HCT116 (cell line): ENCODE measurements at regions not wholly inside any gene's neighbourhood (a gene's known extent, or its start where the extent isn't known, plus 50 kb on each side); places are given as distances from the start of the nearest gene placed in this dataset.

ENCODE experiments used
- ATAC-seq: fragments of 200-7000 bp; cut with Tn5 transposase; 2 replicates; pipeline ENCODE4 v1.9.1; 2020; ENCODE audit warnings: mild to moderate bottlenecking, moderate library complexity
- BruUV-seq: library from RNA; stranded (reverse); fragments of 400-500 nt; replicated peaks from 2 replicates; lab custom pipeline; 2021; lab: Mats Ljungman, UMichigan
- CTCF ChIA-PET: fragments of 300-600 bp; sonication (Branson Sonifier 250); formaldehyde crosslinking; loops from one replicate; lab custom pipeline; 2021; ENCODE audit warnings: antibody characterized with exemption; lab: Charles Lee
- POLR2A ChIA-PET: fragments of 300-600, 350-600 bp; sonication (Branson Sonifier 250); formaldehyde crosslinking; loops from one replicate; lab custom pipeline; 2021; ENCODE audit warnings: antibody characterized with exemption; lab: Charles Lee
- RAD21 ChIA-PET, 2 experiments: fragments of 300-600 bp; sonication (Branson Sonifier 250); formaldehyde crosslinking; loops; one replicate each; lab custom pipeline; 2023; ENCODE audit warnings: low total read pairs in 2 of 2; ENCODE audit not compliant: uncharacterized antibody in 2 of 2, unreplicated experiment in 2 of 2, low non-redundant PET in 1 of 2; lab: Charles Lee
- DNase-seq: peaks from one replicate; pipeline ENCODE4 v3.0.0-alpha.2; 2010; ENCODE audit warnings: low read depth, low spot score
- H2AFZ ChIP-seq: fragments of 200-600 bp; shearing (Covaris generic), sonication (generic); 2 replicates; pipeline ENCODE4 v1.6.1; 2017; ENCODE audit warnings: low read depth, mixed run types, mixed read lengths, antibody characterized with exemption, low read length; ENCODE audit not compliant: poor library complexity, severe bottlenecking
- H3K27ac ChIP-seq: 2 replicates; pipeline ENCODE4 v1.5.1; 2012; ENCODE audit warnings: low read depth, low read length
- H3K27me3 ChIP-seq: fragments of 200-600 bp; sonication (generic); 2 replicates; pipeline ENCODE4 v1.6.1; 2016; ENCODE audit warnings: mixed run types, low read length, mixed read lengths; ENCODE audit not compliant: insufficient read depth
- H3K36me3 ChIP-seq, 2 experiments: fragments of 200-500 bp in 1 of 2; fragments of 200-600 bp in 1 of 2; sonication (Bioruptor generic) in 1 of 2; sonication (generic) in 1 of 2; 2 replicates each; pipeline versions ENCODE4 v1.5.1 to v1.6.1; 2014 to 2016; ENCODE audit warnings: low read length in 2 of 2, inconsistent platforms in 1 of 2, mixed read lengths in 1 of 2, mixed run types in 1 of 2; ENCODE audit not compliant: insufficient read depth in 2 of 2, control insufficient read depth in 1 of 2
- H3K4me1 ChIP-seq, 2 experiments: fragments of 200-600 bp in 1 of 2; sonication (generic) in 1 of 2; 2 replicates each; pipeline versions ENCODE4 v1.5.1 to v1.6.1; 2012 to 2017; ENCODE audit warnings: low read length in 2 of 2, inconsistent platforms in 1 of 2, mild to moderate bottlenecking in 1 of 2, mixed read lengths in 1 of 2, mixed run types in 1 of 2, moderate library complexity in 1 of 2; ENCODE audit not compliant: insufficient read depth in 2 of 2, control insufficient read depth in 1 of 2
- H3K4me2 ChIP-seq: fragments of 200-600 bp; sonication (generic); 2 replicates; pipeline ENCODE4 v1.6.1; 2017; ENCODE audit warnings: mixed run types, low read length, mixed read lengths
- H3K4me3 ChIP-seq, 2 experiments: fragments of 200-600 bp in 1 of 2; sonication (generic) in 1 of 2; replicated peaks in 1 of 2; 2 replicates each; pipeline ENCODE4 v1.5.1; 2011 to 2016; ENCODE audit warnings: low read length in 2 of 2, control low read depth in 1 of 2, low read depth in 1 of 2, mild to moderate bottlenecking in 1 of 2, mixed read lengths in 1 of 2, mixed run types in 1 of 2
- H3K79me2 ChIP-seq: fragments of 200-600 bp; sonication (generic); 2 replicates; pipeline ENCODE4 v1.6.1; 2017; ENCODE audit warnings: mild to moderate bottlenecking, mixed run types, low read length, moderate library complexity, mixed read lengths; ENCODE audit not compliant: insufficient read depth
- H3K9ac ChIP-seq: fragments of 200-600 bp; sonication (generic); 2 replicates; pipeline ENCODE4 v1.6.1; 2016; ENCODE audit warnings: low read length, mixed read lengths
- H3K9me2 ChIP-seq: fragments of 200-600 bp; sonication (generic), shearing (Covaris generic); 2 replicates; pipeline ENCODE4 v1.6.1; 2017; ENCODE audit warnings: mixed run types, mild to moderate bottlenecking, moderate library complexity; ENCODE audit not compliant: insufficient read depth
- H3K9me3 ChIP-seq, 2 experiments: fragments of 200-500 bp in 1 of 2; fragments of 200-600 bp in 1 of 2; sonication (Bioruptor generic) in 1 of 2; sonication (generic) in 1 of 2; 2 replicates each; pipeline ENCODE4 v1.6.1; 2014 to 2017; ENCODE audit warnings: low read length in 2 of 2, mixed read lengths in 2 of 2, inconsistent platforms in 1 of 2, low read depth in 1 of 2, mild to moderate bottlenecking in 1 of 2, mixed run types in 1 of 2, moderate library complexity in 1 of 2; ENCODE audit not compliant: control insufficient read depth in 1 of 2, insufficient read depth in 1 of 2
- H4K20me1 ChIP-seq: fragments of 200-600 bp; sonication (generic), shearing (Covaris generic); 2 replicates; pipeline ENCODE4 v1.6.1; 2017; ENCODE audit warnings: mixed run types, mild to moderate bottlenecking, moderate library complexity; ENCODE audit not compliant: insufficient read depth
- ATF3 ChIP-seq: IDR thresholded peaks from 2 replicates; pipeline ENCODE4 v1.6.1; 2012
- CEBPB ChIP-seq: IDR thresholded peaks from 2 replicates; pipeline ENCODE4 v1.6.1; 2012; ENCODE audit warnings: low read depth
- ELF1 ChIP-seq: IDR thresholded peaks from 2 replicates; pipeline ENCODE4 v1.6.1; 2012; ENCODE audit warnings: low read depth, borderline replicate concordance
- EZH2phosphoT487 ChIP-seq: fragments of 200-600 bp; IDR thresholded peaks from 2 replicates; pipeline ENCODE4 v1.6.1; 2018; ENCODE audit warnings: antibody characterized with exemption, borderline replicate concordance
- JUND ChIP-seq: IDR thresholded peaks from 2 replicates; pipeline ENCODE4 v1.6.1; 2012
- MAX ChIP-seq: IDR thresholded peaks from 2 replicates; pipeline ENCODE4 v1.6.1; 2012
- RAD21 ChIP-seq: IDR thresholded peaks from 2 replicates; pipeline ENCODE4 v1.6.1; 2012; ENCODE audit warnings: low read depth, mild to moderate bottlenecking
- TCF7L2 ChIP-seq: IDR thresholded peaks from 2 replicates; pipeline ENCODE4 v1.7.0; 2011; ENCODE audit warnings: borderline replicate concordance, inconsistent platforms; ENCODE audit not compliant: insufficient read depth, insufficient read length; ENCODE audit errors: extremely low read depth
- YY1 ChIP-seq: IDR thresholded peaks from 2 replicates; pipeline ENCODE4 v1.6.1; 2011; ENCODE audit warnings: low read length, low read depth, moderate library complexity, mild to moderate bottlenecking; ENCODE audit not compliant: insufficient replicate concordance; ENCODE audit errors: extremely low read depth
- ZFX ChIP-seq: fragments of 450-650 bp; IDR thresholded peaks from 2 replicates; pipeline ENCODE4 v1.6.1; 2017
- intact Hi-C: fragments of 100-400 bp; cut with micrococcal nuclease; formaldehyde crosslinking; loops from 2 replicates; pipeline ENCODE4 v1.10.0; 2022
- TF ChIP-seq, protein P1 (sequence below): IDR thresholded peaks from 2 replicates; pipeline ENCODE4 v1.6.1; 2011; ENCODE audit warnings: mild to moderate bottlenecking, low read length, moderate library complexity; ENCODE audit not compliant: insufficient replicate concordance; ENCODE audit errors: extremely low read depth

DNA sequence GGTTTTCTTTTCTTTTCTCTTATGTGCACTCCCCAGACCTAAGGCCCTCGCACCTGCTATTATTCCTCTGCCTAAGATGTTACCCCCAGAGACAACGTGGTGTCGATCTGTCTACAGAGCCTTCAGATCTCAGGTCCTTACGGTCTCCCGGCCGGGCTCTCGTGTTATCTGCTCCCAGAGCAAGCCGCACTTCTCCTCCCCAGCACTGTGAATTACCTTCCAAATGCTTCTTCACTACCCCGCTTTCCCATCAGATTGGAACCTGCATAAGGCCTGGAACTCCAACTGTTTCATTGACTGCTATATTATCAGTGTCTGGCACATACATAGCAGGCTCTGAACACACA lies 71.2 kb upstream of the ODC1 start (continued):
- TF ChIP-seq RAD21: no peak
- no peak for TF ChIP-seq ELF1
- TF ChIP-seq JUND: no peak
- TF ChIP-seq YY1: no peak

DNA sequence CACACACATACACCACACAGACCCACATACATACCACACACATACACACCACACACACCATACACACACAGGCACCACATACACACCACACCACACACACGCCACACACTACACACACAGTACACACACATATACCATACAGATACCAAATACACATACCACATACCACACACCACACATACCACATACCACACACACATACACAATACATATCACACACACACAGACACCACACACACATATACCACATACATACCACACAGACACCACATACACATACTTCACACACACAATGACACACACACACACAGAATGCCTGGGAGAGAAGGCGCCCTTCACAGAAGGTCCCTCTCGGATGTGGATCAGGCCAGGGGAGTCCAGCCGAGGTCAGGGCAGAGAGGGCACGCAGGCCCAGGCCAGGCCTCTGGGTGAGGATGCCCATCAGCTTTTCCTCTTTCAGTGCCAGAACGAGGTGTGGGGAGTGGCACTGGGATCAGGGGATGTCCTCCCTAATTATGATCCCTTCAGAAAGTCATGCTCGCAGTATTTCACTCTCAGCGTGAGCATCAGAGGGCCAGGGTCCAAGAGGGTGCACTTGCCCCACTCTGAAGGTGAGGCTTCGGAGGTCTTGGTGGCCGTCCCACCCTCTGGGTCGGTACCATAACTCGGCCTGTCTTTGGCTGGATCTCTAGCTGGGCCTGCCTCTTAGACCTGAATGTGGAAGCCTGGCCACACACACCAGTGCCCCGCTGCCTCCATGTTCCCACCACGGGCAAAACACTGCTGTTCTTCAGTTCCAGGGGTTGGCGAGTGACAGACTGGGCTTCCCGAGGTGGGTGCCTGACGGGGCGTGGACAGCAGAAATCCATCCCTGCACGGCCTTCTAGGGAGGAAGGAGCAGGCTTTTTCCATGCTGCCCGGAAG lies 70.6 kb upstream of the ODC1 start:
- TF ChIP-seq TCF7L2: no peak
- no peak for TF ChIP-seq ZFX
- TF ChIP-seq, protein P1, sequence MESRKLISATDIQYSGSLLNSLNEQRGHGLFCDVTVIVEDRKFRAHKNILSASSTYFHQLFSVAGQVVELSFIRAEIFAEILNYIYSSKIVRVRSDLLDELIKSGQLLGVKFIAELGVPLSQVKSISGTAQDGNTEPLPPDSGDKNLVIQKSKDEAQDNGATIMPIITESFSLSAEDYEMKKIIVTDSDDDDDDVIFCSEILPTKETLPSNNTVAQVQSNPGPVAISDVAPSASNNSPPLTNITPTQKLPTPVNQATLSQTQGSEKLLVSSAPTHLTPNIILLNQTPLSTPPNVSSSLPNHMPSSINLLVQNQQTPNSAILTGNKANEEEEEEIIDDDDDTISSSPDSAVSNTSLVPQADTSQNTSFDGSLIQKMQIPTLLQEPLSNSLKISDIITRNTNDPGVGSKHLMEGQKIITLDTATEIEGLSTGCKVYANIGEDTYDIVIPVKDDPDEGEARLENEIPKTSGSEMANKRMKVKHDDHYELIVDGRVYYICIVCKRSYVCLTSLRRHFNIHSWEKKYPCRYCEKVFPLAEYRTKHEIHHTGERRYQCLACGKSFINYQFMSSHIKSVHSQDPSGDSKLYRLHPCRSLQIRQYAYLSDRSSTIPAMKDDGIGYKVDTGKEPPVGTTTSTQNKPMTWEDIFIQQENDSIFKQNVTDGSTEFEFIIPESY: no peak
- no peak for TF ChIP-seq ATF3
- no peak for TF ChIP-seq EZH2phosphoT487
- TF ChIP-seq MAX: no peak
- TF ChIP-seq CEBPB: no peak
- Histone ChIP-seq H3K9me3 (0 out of 4 replicates have a peak, but pooled peaks cover 0 to 4% of the 10 kb centered on the region in 2 experiments), H3K4me3 (no peak overlapping the region), H3K79me2 (no peaks in the 10 kb centered on the region), H3K27ac (no peak overlapping the region), H3K4me1 (peaks cover 0 to 10% of the 10 kb centered on the region in 2 experiments; a peak in 2 of 4 replicates), H3K27me3 (no peaks in the 10 kb centered on the region), H2AFZ (no peak overlapping the region), H3K9ac (no peak overlapping the region), H4K20me1 (no peaks in the 10 kb centered on the region), H3K4me2 (no peak overlapping the region), H3K9me2 (no peaks in the 10 kb centered on the region), H3K36me3 (no peaks in the 10 kb centered on the region)
- RAD21 ChIA-PET: no interaction called here
- intact Hi-C loops: no loop called here
- BruUV-seq: no TSS peak
- POLR2A ChIA-PET: no interaction called here
- no peak for ATAC-seq
- CTCF ChIA-PET: no interaction called here
- DNase-seq: no peak
